VCaP (cell line): ENCODE measurements at regions not wholly inside any gene's neighbourhood (a gene's known extent, or its start where the extent isn't known, plus 50 kb on each side); places are given as distances from the start of the nearest gene placed in this dataset.

Experiments
- H3K27ac ChIP-seq: fragments of 450-650 bp; 2 replicates; pipeline ENCODE4 v1.5.1; 2017
- CTCF ChIP-seq: fragments of 450-650 bp; conservative IDR thresholded peaks from 2 replicates; pipeline ENCODE4 v1.5.1; 2017; ENCODE audit warnings: mild to moderate bottlenecking, moderate library complexity

GRCh38 chr10:59078978-59079377 is 97.5 kb upstream of the PHYHIPL start:
- no peak overlapping the region for H3K27ac ChIP-seq
- no peak for TF ChIP-seq CTCF

GRCh38 chr10:59079386-59080226 is 96.8 kb upstream of the PHYHIPL start:
- no peak overlapping the region for H3K27ac ChIP-seq
- no peak for TF ChIP-seq CTCF

GRCh38 chr10:59082249-59082648 is 94.2 kb upstream of the PHYHIPL start:
- no peak overlapping the region for H3K27ac ChIP-seq
- TF ChIP-seq CTCF = no peak

- TF ChIP-seq CTCF = no peak
- no peak overlapping the region for H3K27ac ChIP-seq
Observed at GRCh38 chr10:59085054-59085453, 91.4 kb upstream of the PHYHIPL start.

GRCh38 chr10:59085711-59086502 is 90.5 kb upstream of the PHYHIPL start:
- H3K27ac ChIP-seq = no peak overlapping the region
- no peak for TF ChIP-seq CTCF

GRCh38 chr10:59087486-59087885 is 89.0 kb upstream of the PHYHIPL start:
- TF ChIP-seq CTCF = no peak
- H3K27ac ChIP-seq = no peak overlapping the region

GRCh38 chr10:59088912-59089573 is 87.4 kb upstream of the PHYHIPL start:
- no peak overlapping the region for H3K27ac ChIP-seq

More at GRCh38 chr10:59088912-59089573, 87.4 kb upstream of the PHYHIPL start:
- no peak for TF ChIP-seq CTCF
